Spleen (tissue), 7 donors: ENCODE measurements at regions not wholly inside any gene's neighbourhood (a gene's known extent, or its start where the extent isn't known, plus 50 kb on each side); places are given as distances from the start of the nearest gene placed in this dataset.

Experiments
- CTCF ChIP-seq, 11 experiments: fragments of 200-600 bp in 7 of 11; fragments of 450-650 bp in 4 of 11; sonication (generic) in 4 of 11; IDR thresholded peaks in 8 of 11; conservative IDR thresholded peaks in 3 of 11; 1 replicate in 7 of 11; 2 replicates in 4 of 11; pipeline versions ENCODE4 v1.4.0 to v1.8.0; 2016 to 2021; ENCODE audit warnings: antibody characterized with exemption in 11 of 11, inconsistent platforms in 4 of 11, mild to moderate bottlenecking in 1 of 11
- POLR2A ChIP-seq, 3 donors: fragments of 450-650 bp; IDR thresholded peaks; one replicate each; pipeline ENCODE4 v1.5.1; 2017; ENCODE audit warnings: antibody characterized with exemption in 3 of 3, mild to moderate bottlenecking in 1 of 3
- POLR2AphosphoS5 ChIP-seq, 3 donors: sonication (generic); formaldehyde crosslinking; IDR thresholded peaks; one replicate each; pipeline ENCODE4 v1.5.1; 2017; ENCODE audit warnings: antibody characterized with exemption in 3 of 3
- donor health status: DM: no; HTN: no; CAD: no; lungs with moderate emphysema.
- donor health status: DM: no; HTN: no; CAD: no.
- donor health status: DM: no; HTN: no; CAD: no.

- TF ChIP-seq CTCF (IDR thresholded peaks at IDR 0.05 in 8 of 11, conservative IDR thresholded peaks at IDR 0.05 in 3 of 11) (no peak), POLR2A (IDR thresholded peaks at IDR 0.05) (no peak), POLR2AphosphoS5 (IDR thresholded peaks at IDR 0.05) (no peak)
Measured at GRCh38 chr3:31182661-31183060, 288.2 kb upstream of the GADL1 start.
